A673 (cell line): ENCODE measurements at regions not wholly inside any gene's neighbourhood (a gene's known extent, or its start where the extent isn't known, plus 50 kb on each side); places are given as distances from the start of the nearest gene placed in this dataset.
"Not testable (repeated sequence)": the region's sequence is repeated elsewhere in the genome, so short reads cannot be mapped to it uniquely, and the experiment has no call there.

Source experiments
- BruUV-seq: library from RNA; stranded (reverse); fragments of 400-500 nt; replicated peaks from 2 replicates; lab custom pipeline; 2021; lab: Mats Ljungman, UMichigan
- CTCF ChIA-PET: fragments of 300-600 bp; sonication (Branson Sonifier 250); formaldehyde crosslinking; loops from one replicate; lab custom pipeline; 2022; ENCODE audit warnings: antibody characterized with exemption; lab: Charles Lee
- POLR2A ChIA-PET: fragments of 300-600 bp; sonication (Branson Sonifier 250); formaldehyde crosslinking; loops from one replicate; lab custom pipeline; 2022; ENCODE audit warnings: antibody characterized with exemption; ENCODE audit not compliant: low non-redundant PET; lab: Charles Lee
- DNase-seq: peaks from one replicate; pipeline ENCODE4 v3.0.0-alpha.2; 2015; ENCODE audit warnings: low spot score
- H3K27ac ChIP-seq: fragments of 200-600 bp; sonication (generic); 2 replicates; pipeline ENCODE4 v1.5.1; 2016; ENCODE audit warnings: mixed run types, low read depth, mild to moderate bottlenecking, mixed read lengths, antibody characterized with exemption, low read length; ENCODE audit not compliant: poor library complexity, severe bottlenecking
- H3K27me3 ChIP-seq: fragments of 200-600 bp; sonication (generic); replicated peaks from 2 replicates; pipeline ENCODE4 v1.6.1; 2017; ENCODE audit warnings: mixed run types, low read depth, mild to moderate bottlenecking, mixed read lengths, antibody characterized with exemption, low read length; ENCODE audit not compliant: insufficient read depth, poor library complexity
- H3K36me3 ChIP-seq: fragments of 200-600 bp; sonication (generic); 2 replicates; pipeline ENCODE4 v1.6.1; 2016; ENCODE audit warnings: mixed run types, mild to moderate bottlenecking, mixed read lengths, antibody characterized with exemption, low read length; ENCODE audit not compliant: insufficient read depth, poor library complexity, severe bottlenecking
- H3K4me1 ChIP-seq: fragments of 200-600 bp; sonication (generic); 2 replicates; pipeline ENCODE4 v1.6.1; 2017; ENCODE audit warnings: mixed run types, mild to moderate bottlenecking, mixed read lengths, antibody characterized with exemption, low read length; ENCODE audit not compliant: insufficient read depth, poor library complexity, severe bottlenecking
- H3K4me3 ChIP-seq: fragments of 200-600 bp; sonication (generic); 2 replicates; pipeline ENCODE4 v1.5.1; 2016; ENCODE audit warnings: low read depth, mixed run types, mild to moderate bottlenecking, mixed read lengths, low read length; ENCODE audit not compliant: poor library complexity, severe bottlenecking
- H3K9me3 ChIP-seq: fragments of 200-600 bp; sonication (generic); 2 replicates; pipeline ENCODE4 v1.6.1; 2016; ENCODE audit warnings: mixed run types, low read depth, mild to moderate bottlenecking, mixed read lengths, antibody characterized with exemption, low read length; ENCODE audit not compliant: poor library complexity, severe bottlenecking
- EZH2 ChIP-seq: fragments of 200-600 bp; sonication (generic); IDR thresholded peaks from 2 replicates; pipeline ENCODE4 v1.6.1; 2017; ENCODE audit warnings: borderline replicate concordance, low read depth, mild to moderate bottlenecking, mixed read lengths, antibody characterized with exemption, low read length; ENCODE audit not compliant: poor library complexity, severe bottlenecking
- intact Hi-C: fragments of 100-400 bp; cut with micrococcal nuclease; formaldehyde crosslinking; loops from one replicate; pipeline ENCODE4 v1.10.0; 2022; ENCODE audit not compliant: unreplicated experiment
- TF ChIP-seq, protein P1 (sequence below): fragments of 300-800, 200-600 bp; sonication (generic); conservative IDR thresholded peaks from 2 replicates; pipeline ENCODE4 v1.5.1; 2017; ENCODE audit warnings: low read depth, mild to moderate bottlenecking, antibody characterized with exemption, low read length, moderate library complexity, mixed read lengths

DNA sequence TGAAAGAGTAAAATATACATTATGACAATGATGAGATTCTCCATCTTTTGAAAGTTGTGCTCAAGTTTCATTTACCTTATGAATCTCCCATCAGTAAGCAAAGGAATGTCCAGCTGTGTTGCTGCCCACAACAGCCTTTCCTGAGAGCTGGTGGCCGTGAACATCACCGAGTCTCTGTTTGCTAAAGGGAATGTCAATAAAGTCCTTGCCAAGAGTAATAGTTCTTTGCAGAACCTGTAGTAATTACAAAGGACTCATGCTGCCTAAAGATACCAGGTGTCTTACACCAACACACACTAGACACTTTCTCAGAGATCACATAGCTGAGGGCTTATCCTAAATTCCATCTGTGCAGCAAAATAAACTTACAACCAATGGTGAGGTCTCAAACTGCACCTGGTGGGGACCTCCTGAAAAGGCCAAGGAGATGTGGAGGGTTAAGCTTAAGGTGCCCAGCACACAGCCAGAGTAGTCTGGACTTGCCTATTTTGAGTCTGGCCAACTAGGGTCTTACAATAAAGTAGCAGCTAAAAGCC is 111.1 kb upstream of the DAPK1 start:
- no peaks in the 10 kb centered on the region for H3K36me3 ChIP-seq
- intact Hi-C loops, result no loop called here
- no peaks in the 10 kb centered on the region for H3K9me3 ChIP-seq
- BruUV-seq, result no TSS peak
- ChIA-PET CTCF (no interaction called here), POLR2A (no interaction called here)
- DNase-seq, result no peak
- no peak overlapping the region for H3K4me3 ChIP-seq
- no peaks in the 10 kb centered on the region for H3K27me3 ChIP-seq
- TF ChIP-seq EZH2, result no peak
- TF ChIP-seq, protein P1, sequence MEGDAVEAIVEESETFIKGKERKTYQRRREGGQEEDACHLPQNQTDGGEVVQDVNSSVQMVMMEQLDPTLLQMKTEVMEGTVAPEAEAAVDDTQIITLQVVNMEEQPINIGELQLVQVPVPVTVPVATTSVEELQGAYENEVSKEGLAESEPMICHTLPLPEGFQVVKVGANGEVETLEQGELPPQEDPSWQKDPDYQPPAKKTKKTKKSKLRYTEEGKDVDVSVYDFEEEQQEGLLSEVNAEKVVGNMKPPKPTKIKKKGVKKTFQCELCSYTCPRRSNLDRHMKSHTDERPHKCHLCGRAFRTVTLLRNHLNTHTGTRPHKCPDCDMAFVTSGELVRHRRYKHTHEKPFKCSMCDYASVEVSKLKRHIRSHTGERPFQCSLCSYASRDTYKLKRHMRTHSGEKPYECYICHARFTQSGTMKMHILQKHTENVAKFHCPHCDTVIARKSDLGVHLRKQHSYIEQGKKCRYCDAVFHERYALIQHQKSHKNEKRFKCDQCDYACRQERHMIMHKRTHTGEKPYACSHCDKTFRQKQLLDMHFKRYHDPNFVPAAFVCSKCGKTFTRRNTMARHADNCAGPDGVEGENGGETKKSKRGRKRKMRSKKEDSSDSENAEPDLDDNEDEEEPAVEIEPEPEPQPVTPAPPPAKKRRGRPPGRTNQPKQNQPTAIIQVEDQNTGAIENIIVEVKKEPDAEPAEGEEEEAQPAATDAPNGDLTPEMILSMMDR, result no peak
- H3K4me1 ChIP-seq, result peaks cover 19% of the 10 kb centered on the region
- H3K27ac ChIP-seq, result no peak overlapping the region

DNA sequence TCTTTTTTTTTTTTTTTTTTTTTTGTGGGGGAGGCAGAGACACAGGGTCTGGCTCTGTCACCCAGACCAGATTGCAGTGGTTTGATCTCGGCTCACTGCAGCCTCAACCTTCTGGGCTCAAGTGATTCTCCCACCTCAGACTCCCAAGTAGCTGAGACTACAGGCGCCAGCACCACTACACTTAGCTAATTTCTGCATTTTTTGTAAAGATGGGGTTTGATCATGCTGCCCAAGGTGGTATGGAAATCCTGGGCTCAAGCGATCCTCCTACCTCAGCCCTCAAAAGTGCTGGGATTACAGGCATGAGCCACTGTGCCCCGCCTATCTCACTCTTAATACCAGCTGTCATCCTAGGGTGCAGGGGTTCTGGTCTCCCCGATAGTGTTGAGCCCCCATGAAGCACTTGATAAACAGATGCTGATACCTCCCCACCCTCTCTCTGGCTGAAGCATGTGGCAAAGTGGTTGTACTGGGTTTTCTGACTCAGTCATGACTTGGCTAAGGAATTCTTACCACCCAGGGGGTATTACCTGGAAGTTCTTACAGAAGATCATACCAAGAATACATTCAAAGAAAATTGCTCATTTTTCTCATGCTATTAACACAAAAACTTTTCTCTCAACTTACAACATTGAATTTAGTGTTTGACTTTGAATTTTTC is 110.2 kb upstream of the DAPK1 start:
- Histone ChIP-seq H3K36me3 (no peaks in the 10 kb centered on the region), H3K9me3 (no peaks in the 10 kb centered on the region), H3K4me1 (peaks cover 18% of the 10 kb centered on the region), H3K4me3 (no peak overlapping the region), H3K27ac (no peak overlapping the region), H3K27me3 (no peaks in the 10 kb centered on the region)
- intact Hi-C loops, result no loop called here
- no peak for TF ChIP-seq EZH2
- TF ChIP-seq, protein P1, result no peak
- no peak for DNase-seq
- no TSS peak for BruUV-seq
- ChIA-PET CTCF (no interaction called here), POLR2A (no interaction called here)

DNA sequence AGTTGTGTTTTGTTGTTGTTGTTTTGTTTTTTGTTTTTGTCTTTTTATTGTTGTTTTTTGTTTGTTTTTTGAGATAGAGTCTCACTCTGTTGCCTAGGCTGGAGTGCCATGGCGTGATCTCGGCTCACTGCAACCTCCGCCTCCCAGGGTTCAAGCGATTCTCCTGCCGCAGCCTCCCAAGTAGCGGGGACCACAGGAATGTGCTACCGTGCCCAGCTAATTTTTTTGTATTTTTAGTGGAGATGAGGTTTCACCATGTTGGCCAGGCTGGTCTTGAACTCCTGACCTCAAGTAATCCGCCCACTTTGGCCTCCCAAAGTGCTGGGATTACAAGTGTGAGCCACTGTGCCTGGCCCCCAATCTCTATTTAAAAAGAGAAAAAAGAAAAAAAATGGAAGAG is 109.0 kb upstream of the DAPK1 start:
- BruUV-seq, DNase-seq, H3K9me3 ChIP-seq, H3K4me1 ChIP-seq, CTCF ChIA-PET, H3K36me3 ChIP-seq, intact Hi-C loops, H3K4me3 ChIP-seq, H3K27me3 ChIP-seq, H3K27ac ChIP-seq: not testable (repeated sequence)
- POLR2A ChIA-PET, result interaction anchor here (0.7 kb wide), 1 partner anchor 445 kb away, joined by 3 read pairs; no protein-coding TSS in a partner anchor

DNA sequence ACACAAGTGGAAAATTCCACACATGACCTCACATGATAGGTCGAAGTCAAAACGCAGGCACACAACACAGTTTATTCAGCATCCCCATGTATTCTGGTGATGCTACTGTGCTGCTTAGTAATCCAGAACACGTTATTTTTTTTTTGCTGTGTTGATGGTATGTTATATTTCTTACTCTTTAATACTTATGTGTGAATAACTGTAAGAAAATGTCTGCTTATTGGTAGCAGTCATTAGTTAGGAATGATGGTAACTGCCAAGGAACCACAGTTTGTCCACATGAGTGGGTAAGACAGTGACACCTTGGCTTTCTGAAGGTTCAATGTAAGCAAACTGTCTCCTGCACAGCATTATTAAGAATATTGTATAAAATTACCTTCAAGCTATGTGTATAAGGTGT is 107.7 kb upstream of the DAPK1 start:
- Histone ChIP-seq H3K4me1 (no peaks in the 10 kb centered on the region), H3K27ac (no peak overlapping the region), H3K9me3 (no peaks in the 10 kb centered on the region), H3K36me3 (no peaks in the 10 kb centered on the region), H3K4me3 (no peak overlapping the region), H3K27me3 (no peaks in the 10 kb centered on the region)
- DNase-seq, result no peak
- intact Hi-C loops, result no loop called here
- POLR2A ChIA-PET, result no interaction called here
- CTCF ChIA-PET, result no interaction called here
- BruUV-seq, result no TSS peak
- TF ChIP-seq EZH2, result no peak
- TF ChIP-seq, protein P1, result no peak
